Activated CD8-positive, alpha-beta memory T cell treated with anti-CD3 and anti-CD28 coated beads, Interleukin-2, amount 50 U/mL, for 48 hours (primary cell): ENCODE measurements at regions not wholly inside any gene's neighbourhood (a gene's known extent, or its start where the extent isn't known, plus 50 kb on each side); places are given as distances from the start of the nearest gene placed in this dataset.

Experiments used
- DNase-seq: peaks from one replicate; pipeline ENCODE4 v3.0.0-alpha.2; 2020

GRCh38 chr10:83953589-83953988 is 185.7 kb upstream of the GHITM start:
- no peak for DNase-seq

- no peak for DNase-seq
Measured at GRCh38 chr10:83954193-83954799, 185.0 kb upstream of the GHITM start.

- DNase-seq = no peak
Measured at GRCh38 chr10:83955406-83955805, 183.9 kb upstream of the GHITM start.

- no peak for DNase-seq
Measured at GRCh38 chr10:83957168-83957947, 182.0 kb upstream of the GHITM start.

GRCh38 chr10:83959328-83959727 is 180.0 kb upstream of the GHITM start:
- no peak for DNase-seq

GRCh38 chr10:83960125-83960524 is 179.2 kb upstream of the GHITM start:
- no peak for DNase-seq

- no peak for DNase-seq
Measured at GRCh38 chr10:83961620-83962019, 177.7 kb upstream of the GHITM start.

GRCh38 chr10:83963446-83963845 is 175.9 kb upstream of the GHITM start:
- DNase-seq = no peak

GRCh38 chr10:83965473-83965872 is 173.8 kb upstream of the GHITM start:
- DNase-seq = no peak

- no peak for DNase-seq
Measured at GRCh38 chr10:83968052-83968451, 171.3 kb upstream of the GHITM start.

GRCh38 chr10:83978681-83979383 is 160.5 kb upstream of the GHITM start:
- no peak for DNase-seq

- DNase-seq = no peak
Measured at GRCh38 chr10:83982812-83983211, 156.5 kb upstream of the GHITM start.

GRCh38 chr10:83983578-83984255 is 155.6 kb upstream of the GHITM start:
- DNase-seq = no peak

- DNase-seq = no peak
Measured at GRCh38 chr10:83984256-83984640, 155.1 kb upstream of the GHITM start.

- DNase-seq = no peak
Measured at GRCh38 chr10:83986800-83987199, 152.5 kb upstream of the GHITM start.

GRCh38 chr10:83987216-83987615 is 152.1 kb upstream of the GHITM start:
- no peak for DNase-seq

GRCh38 chr10:83988435-83988834 is 150.9 kb upstream of the GHITM start:
- no peak for DNase-seq

GRCh38 chr10:83990126-83990525 is 149.2 kb upstream of the GHITM start:
- DNase-seq = no peak

GRCh38 chr10:83991986-83992753 is 147.1 kb upstream of the GHITM start:
- no peak for DNase-seq

GRCh38 chr10:83994325-83994724 is 145.0 kb upstream of the GHITM start:
- no peak for DNase-seq

- no peak for DNase-seq
Measured at GRCh38 chr10:83995738-83996331, 143.5 kb upstream of the GHITM start.

- DNase-seq = no peak
Measured at GRCh38 chr10:84004221-84004620, 135.1 kb upstream of the GHITM start.
